IPS-18c (cell line): ENCODE measurements at regions not wholly inside any gene's neighbourhood (a gene's known extent, or its start where the extent isn't known, plus 50 kb on each side); places are given as distances from the start of the nearest gene placed in this dataset.

ENCODE experiments used
- H3K4me3 ChIP-seq: 2 replicates; pipeline ENCODE4 v1.7.0; 2013; ENCODE audit warnings: low read depth, mild to moderate bottlenecking, low read length, moderate library complexity; ENCODE audit not compliant: insufficient read depth
- H3K9me3 ChIP-seq: one replicate; pipeline ENCODE4 v1.6.1; 2013; ENCODE audit warnings: mild to moderate bottlenecking, low read length, moderate library complexity; ENCODE audit not compliant: control insufficient read depth, insufficient read depth

DNA sequence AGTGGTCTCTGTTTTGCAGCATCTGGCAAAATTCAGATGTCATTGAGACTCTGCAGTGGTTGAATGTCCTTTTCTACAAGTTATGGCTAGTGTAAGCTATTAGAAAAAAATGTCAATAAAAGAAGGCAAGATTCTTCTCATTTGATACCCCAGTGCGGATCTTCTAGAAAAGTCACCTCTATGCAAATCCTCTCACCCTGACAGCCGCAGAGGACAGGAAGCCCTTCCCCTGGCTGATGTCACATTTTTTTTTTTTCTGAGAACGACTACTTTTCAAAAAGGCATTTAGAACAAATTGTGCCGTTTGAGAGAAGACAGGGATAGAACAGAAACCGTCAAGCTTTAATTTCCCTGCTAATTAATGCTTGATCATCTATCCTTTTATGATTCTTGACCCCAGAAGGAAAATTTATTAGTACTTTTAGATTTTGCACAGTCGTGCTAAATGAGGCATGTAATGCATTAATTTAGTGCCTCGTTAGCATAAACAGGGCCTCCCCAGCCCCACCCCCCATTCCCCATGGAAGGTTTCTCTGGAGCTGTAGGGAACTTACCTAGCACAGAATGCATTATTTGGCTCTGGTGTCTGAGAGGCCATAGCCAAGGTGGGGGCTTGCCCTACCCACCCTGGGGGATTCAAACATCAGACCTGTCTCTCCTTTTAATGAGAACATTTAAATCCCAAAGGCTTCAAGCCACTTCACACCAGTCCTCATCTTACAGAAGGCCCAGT is 183.8 kb downstream of the OPA1 start:
- no peak overlapping the region for H3K4me3 ChIP-seq

DNA sequence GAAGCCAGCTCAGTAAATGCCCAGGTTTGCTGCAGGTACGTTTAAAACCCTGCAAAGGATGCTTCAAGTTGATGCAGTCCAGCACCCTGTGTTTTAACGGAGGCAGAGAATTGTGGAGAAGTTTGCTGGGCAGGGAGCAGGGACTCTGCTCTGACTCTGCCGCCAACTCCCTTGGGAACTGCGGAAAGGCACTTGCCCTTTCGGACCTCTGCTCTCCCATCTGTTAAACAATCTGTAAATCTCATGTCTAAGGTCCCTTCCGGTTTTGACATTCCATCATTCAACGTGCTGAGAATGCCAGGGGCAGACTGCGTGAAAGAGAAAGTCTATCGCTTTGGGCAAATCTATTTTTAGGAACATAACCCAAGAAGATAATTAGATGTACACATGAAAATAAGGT is 184.5 kb downstream of the OPA1 start:
- H3K9me3 ChIP-seq, result peaks cover 4% of the 10 kb centered on the region
- no peak overlapping the region for H3K4me3 ChIP-seq

More for the DNA sequence above, 183.8 kb downstream of the OPA1 start:
- H3K9me3 ChIP-seq, result peaks cover 4% of the 10 kb centered on the region

DNA sequence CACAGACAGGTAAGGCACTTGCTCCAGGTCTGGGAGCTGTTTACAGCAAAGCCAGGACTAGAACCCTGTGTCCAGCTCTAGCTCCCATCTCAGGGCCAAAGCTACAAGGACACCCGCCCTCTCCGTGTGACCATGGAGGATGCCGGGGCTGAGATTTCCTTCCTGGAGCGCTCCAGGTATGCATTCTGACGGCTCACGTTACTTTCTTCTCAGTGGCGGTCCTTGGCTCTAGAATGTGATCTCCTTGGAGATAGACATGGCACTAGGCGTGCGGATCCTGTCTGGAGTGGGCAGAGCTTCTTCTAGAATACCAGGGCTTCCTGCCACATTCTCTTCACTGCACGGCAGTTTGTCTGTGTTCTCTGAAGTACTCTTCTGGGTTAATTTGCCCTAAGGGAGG is 185.7 kb downstream of the OPA1 start:
- peaks cover 4% of the 10 kb centered on the region for H3K9me3 ChIP-seq
- H3K4me3 ChIP-seq, result no peak overlapping the region

DNA sequence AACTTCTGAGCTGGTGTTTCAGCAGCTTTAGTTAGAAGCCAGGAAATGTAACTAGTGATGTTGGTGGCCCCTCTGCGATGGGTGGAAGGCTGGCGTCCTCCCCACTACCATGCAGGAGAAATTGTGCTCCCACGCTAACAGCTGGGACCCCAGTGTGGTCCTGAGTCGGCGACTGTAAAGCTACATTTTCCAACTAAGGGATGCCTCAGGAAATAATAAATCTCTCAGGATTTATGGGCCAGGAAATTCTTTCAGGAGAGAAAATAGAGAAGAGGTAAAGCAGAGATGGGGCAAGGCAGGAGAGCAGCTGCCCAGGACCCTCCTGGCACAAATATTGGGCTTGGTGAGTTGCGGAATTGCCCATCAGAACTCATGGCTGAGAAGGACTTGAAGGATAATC is 186.9 kb downstream of the OPA1 start:
- Histone ChIP-seq H3K9me3 (peaks cover 4% of the 10 kb centered on the region), H3K4me3 (no peak overlapping the region)

DNA sequence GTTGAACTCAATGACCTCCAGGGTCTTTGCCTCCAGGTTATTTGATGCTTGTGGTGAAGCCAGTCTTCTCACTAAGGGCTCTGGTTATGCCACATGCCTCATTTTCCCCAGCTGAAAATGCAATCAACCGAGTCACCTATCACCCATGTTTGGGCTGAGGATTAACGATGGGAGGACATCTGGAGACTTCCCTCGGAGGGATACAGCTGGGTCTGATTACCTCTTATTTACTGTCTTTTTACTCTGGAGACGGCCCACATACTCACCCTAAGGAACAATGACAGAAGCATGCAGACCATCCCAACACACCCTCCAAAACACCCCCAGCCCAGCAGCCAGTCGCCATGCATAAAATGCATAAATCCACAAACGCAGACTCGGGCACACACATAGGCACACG is 187.4 kb downstream of the OPA1 start:
- Histone ChIP-seq H3K9me3 (peaks cover 4% of the 10 kb centered on the region), H3K4me3 (no peak overlapping the region)

DNA sequence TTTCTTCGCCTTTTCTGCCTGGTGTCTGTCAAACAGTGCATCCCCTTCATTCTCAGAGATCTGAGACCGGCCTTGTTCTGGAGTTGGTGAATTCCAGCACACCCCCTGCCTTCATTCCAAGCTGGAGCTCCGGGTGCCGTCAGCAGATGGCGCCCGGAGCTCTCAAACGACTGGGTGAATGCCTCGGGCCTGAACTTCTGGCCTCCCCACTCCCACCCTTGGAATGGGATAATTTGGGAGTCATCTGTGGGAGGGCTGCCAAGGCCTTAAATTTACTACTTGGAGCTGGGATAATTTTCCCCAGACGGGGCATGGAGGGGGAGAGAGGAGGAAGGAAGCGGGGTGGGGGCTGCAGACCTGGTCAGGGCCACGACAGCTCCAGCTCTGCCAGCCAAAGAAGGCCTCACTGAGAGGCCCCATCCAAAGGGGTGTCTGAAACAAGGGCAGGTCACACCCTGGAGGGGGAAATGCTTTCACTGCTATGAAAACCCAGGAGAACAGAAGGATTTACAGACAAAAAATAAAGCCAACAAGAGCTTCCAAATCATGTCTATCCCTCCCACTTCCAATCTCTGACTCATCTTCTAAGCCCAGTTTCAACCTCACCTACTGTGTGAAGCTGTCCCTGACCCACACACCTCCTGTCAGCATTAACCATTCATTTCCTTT is 187.9 kb downstream of the OPA1 start:
- no peak overlapping the region for H3K4me3 ChIP-seq

DNA sequence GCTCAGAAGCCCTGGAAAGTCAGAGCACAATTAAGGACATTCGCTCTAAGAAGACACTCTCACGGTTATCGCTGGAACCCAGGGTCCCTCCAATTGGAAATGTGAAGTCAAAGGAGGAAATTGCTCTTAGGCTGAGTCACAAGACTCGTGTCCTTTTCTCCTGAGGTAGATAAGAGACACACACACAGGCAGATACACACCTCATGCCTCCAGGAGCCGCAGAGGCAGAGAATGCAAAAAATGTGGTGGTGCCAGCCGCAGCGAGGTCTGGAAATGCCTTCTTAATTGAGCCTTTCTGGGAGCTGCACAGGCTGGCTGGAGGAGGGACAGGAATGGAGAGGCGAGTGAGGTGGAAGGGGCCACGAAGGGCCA is 189.3 kb downstream of the OPA1 start:
- no peak overlapping the region for H3K4me3 ChIP-seq

More for the DNA sequence above, 187.9 kb downstream of the OPA1 start:
- peaks cover 4% of the 10 kb centered on the region for H3K9me3 ChIP-seq

DNA sequence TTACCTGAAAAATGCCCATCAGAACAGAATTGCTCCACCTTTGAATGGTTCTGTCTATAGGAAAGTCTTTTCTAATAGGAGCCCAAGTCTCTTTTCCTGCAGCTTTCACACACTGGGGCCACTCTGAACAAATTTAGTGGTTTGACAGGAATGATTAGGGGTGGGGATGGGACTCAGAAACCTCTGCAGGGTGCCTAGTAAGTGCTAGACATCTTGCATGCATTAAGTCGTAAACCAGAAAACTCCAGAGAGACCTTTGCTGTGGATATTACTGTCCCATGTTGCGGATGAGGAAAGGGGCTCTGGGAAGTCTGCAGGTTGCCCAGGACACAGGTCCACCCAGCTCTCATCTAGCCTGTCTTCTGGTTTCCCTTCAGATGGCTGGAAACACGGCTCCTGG is 189.7 kb downstream of the OPA1 start:
- no peaks in the 10 kb centered on the region for H3K9me3 ChIP-seq
- no peak overlapping the region for H3K4me3 ChIP-seq

More for the DNA sequence above, 189.3 kb downstream of the OPA1 start:
- peaks cover under 1% of the 10 kb centered on the region for H3K9me3 ChIP-seq

DNA sequence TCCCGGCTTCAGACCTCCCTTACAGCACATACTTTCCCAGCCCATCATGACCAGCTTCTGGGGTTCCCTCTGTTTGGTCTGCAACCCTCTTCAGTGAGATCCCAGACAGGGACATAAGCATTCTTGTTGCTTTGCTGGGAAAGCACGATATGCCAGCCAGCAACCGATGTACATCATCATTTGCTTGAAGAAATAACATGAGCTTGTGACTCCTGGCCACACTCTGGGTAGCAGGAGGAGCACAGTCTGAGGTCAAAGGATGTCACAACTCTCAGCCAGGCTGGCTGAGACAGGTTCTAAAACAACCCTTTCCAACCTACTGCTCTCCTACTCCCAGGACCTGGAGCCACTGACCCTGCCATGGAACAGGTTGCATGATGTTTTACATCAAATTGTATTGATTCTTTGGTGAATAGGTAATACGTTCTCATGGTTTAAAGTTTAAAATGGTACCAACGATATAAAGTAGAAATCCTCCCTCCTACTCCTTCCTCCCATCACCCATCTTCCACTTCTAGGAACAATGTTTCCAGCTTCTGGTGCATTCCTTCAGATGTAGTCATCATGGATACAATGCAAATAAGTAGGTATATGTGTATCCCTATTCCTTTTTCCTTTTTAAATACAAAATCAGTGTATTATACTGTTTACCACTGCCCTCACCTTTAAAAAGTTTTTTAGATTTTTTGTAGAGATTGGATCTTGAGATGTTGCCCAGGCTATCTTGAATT is 190.3 kb downstream of the OPA1 start:
- H3K9me3 ChIP-seq, result no peaks in the 10 kb centered on the region
- no peak overlapping the region for H3K4me3 ChIP-seq

DNA sequence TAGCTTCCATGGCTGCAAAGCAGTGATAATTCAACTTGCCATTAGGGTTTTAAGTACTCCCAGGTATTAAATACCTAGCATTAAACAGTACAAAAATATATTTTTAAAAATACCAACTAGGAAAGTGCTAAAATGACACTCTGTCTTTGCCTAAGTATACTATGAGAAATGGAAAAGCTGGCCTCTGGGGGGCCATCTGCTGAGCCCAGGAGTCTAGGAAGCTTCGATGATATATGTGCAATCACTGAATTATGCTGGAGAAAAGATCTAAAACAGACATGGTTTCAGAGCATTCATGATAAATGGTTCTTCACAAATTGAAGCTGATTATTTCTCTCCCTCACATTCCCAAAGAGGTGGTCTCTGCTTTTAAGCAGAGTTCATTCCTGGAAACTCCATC is 191.8 kb downstream of the OPA1 start:
- H3K4me3 ChIP-seq, result no peak overlapping the region
- no peaks in the 10 kb centered on the region for H3K9me3 ChIP-seq

DNA sequence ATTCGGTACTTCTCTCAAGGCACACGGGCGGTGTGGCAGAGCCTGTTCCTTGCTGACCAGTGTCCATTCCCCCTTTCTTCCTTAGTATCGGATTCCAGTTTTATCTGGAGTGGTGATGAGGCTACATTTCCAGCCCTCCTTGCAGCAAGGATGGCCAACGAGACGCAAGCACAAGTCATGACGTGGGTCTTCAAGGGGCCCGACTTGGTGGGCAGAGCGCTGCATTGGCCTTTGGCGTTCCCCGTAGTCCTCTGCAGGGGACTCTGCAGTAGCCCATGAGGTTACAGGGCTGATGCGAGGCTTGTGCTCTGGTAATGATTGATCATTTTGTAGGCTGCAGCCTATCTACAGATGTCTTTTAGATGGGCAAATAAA is 194.5 kb downstream of the OPA1 start:
- Histone ChIP-seq H3K9me3 (no peaks in the 10 kb centered on the region), H3K4me3 (no peak overlapping the region)

DNA sequence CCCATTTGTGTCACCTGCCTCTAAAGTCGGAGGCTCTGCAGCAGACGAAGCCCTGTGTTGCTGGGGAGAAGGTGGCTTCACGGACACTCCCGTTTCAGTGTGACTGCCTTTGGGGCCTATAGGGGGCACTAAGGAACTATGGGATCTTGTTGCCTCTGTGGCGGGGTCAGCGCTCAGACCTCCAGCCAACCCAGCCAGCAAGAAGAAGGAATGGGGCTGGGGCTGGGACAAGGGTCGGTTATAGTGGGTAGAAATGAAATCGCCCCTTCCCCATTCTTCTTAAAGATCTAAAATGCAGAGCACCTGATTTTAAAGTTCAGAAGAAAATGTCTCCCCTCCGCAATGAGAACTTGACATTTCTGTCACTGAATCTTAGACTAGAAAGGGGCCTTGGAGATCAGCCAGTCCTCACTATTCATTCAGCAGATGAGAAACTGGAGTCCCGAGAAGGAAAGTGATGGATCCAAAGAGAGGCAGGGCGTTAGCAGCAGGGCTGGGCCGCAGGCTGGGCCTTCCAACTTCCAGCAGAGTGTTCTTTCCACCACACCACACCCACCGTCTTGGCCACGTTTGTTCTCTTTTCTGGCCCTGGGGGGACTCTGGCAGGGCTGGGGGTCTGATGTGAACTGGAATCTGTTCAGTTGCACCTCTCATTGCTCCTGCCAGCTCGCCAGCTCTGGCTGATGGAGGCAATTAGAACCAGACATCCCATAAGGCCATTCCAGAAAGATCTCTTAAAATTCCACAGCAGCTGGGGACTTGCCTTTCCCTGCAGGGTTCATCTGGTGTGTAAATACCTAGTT is 195.4 kb downstream of the OPA1 start:
- H3K4me3 ChIP-seq, result no peak overlapping the region

DNA sequence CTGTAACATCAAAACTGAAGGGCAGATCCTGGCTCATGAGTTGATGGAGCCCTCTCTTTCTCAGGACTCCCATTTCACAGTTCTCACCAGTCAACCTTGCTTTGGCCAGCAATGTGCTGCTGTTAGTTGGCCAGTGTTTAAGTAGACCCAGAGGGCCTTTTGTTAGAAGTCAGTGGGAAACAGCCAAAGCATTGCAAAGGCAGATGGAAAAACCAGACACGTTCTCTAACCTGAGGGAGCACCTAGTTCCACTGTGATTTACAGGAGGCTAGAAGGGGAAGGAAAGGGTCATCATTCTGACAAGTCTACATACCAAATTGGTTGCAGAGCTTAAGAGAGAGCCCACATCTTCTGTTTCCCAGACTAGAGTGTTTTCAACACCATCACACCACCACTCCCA is 196.4 kb downstream of the OPA1 start:
- no peaks in the 10 kb centered on the region for H3K9me3 ChIP-seq
- H3K4me3 ChIP-seq, result no peak overlapping the region

More for the DNA sequence above, 195.4 kb downstream of the OPA1 start:
- no peaks in the 10 kb centered on the region for H3K9me3 ChIP-seq

DNA sequence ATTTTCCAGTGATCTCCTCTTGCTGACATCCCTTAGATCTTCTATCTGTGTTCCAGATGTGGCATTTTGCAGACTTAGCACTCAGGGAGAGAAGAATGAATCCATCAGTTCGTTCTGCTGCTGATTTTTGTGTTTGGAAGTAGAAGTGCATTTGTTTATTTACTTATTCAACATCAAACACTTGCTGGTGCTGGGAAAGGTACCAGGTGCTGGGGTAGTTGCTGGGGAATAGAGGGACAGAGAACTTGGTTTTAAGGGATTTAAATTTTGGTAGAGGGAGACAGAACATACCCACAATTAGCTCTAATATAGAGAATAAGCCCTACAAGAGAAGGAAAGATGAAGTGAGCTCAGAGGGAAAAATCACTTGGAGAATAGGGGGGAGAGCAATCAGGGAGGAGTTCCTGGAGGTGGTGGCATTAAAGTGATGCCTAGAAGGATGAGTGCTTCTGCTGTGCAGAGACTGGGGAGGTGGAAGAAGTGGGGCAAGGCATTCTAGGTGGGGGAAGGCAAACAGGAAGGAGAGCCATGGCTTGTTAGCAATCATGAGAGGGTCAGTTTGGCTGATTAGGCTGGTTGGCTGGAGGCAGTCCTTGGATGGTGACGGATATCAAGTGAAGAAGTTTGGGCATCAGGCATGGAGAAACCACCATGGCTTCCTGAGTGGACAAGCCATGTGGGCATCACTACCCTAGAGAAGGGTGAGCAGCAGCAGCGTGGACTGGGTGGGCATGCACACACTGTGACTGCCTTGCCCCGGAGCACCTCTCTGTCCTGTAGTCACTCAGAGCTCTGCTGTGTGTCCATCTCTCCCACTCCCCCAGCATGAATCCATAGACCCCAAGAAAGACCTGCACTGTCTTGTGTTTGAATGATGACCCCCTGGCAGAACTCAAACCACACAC is 197.3 kb downstream of the OPA1 start:
- Histone ChIP-seq H3K9me3 (no peaks in the 10 kb centered on the region), H3K4me3 (no peak overlapping the region)

DNA sequence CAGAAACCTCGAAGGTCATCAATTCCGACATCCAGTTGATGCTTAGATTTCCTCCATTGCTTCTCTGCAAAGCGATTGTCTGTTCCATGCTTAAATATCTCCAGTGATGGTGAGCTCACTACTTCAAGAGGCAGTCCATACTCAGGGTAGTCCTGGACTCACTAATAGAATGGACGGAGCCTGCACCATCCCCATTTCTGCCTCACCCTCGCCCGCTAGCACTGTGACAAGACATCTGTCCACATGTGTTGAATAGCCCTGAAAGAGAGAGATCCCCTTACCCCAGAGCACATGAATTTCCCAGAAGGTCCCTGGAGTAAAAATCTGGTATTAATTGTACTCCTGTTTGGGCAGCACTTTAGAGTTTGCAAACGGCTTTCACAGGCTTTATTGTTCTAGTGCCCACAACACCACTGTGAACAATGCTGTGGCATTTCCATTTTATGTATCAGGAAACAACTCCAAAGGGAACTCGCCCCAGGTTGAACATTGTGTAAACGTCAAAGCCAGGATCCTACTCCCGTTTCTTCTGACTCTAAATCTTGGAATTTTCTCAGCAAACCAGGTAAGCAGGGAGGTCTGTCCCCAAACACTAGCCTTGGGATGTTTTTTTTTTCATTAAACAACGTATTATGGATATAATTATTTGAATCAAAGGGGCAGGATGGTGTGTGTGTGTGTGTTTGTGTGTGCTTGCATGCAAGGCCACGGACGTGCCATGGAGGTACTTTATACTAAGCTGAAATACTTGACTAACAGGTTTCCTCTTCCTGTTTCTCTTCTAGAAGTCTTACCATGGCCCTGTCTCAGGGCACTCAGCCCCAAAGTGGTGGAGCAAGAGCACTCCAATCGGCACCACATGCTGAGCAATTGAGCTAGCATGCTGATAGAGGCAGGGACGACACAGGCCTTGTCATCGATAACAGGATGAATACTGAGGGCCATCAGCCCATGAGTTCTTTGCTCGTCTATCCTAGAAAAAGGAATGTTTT is 198.3 kb downstream of the OPA1 start:
- no peak overlapping the region for H3K4me3 ChIP-seq

DNA sequence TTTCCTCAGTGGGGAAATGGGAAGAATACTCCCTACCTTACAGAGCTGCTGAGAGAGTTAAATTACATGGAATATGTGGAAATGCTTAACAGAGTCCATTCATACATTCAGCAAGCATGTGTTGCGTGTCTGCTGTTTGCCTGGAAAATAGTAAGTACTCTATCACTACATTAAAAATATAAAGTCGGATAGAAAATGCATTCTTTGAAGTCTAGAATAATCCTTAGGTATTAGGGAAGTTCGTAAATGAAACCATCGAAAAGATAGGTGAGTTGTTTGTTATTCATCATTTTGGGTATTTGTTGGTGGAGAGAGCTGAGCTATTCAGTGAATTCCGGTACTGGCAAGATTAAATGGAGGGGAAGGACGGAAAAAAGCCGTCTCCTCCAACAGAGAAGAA is 200.1 kb downstream of the OPA1 start:
- no peaks in the 10 kb centered on the region for H3K9me3 ChIP-seq

More for the DNA sequence above, 198.3 kb downstream of the OPA1 start:
- H3K9me3 ChIP-seq, result no peaks in the 10 kb centered on the region

More for the DNA sequence above, 200.1 kb downstream of the OPA1 start:
- no peak overlapping the region for H3K4me3 ChIP-seq
